ENCODE measurements at regions not wholly inside any gene's neighbourhood (a gene's known extent, or its start where the extent isn't known, plus 50 kb on each side); places are given as distances from the start of the nearest gene placed in this dataset.

DNA sequence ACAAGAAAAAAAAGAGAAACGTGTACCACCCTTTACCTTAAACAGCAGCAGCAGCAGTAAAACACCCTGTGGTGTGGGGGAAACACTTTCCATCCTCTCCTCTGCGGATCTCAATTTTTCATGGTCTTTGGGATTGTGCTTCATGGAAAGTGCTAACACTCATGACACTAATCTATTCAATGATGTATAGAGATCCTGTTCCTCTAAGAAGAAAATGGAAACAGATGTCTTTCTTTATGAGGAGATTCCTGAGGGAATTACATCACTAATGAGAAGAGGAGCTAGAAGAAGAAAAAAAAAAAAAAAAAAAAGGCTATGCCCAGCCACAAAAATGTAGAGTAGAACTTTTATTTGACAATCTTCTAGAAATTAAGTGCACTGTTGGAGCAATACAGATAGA lies 62.9 kb upstream of the NDST3 start:
- no peak overlapping the region for H3K27ac ChIP-seq
- no peaks in the 10 kb centered on the region for H3K4me1 ChIP-seq
- 47 to 49% methylated on average over 2 of the region's 2 CpGs for WGBS, 2 donors
- ATAC-seq (ENCODE audit: low FRiP score in 2 of 2) (no peak), DNase-seq (no peak)
- H3K36me3 ChIP-seq, result no peaks in the 10 kb centered on the region
- TF ChIP-seq POLR2A (IDR thresholded peaks at IDR 0.05) (no peak), EP300 (IDR thresholded peaks at IDR 0.05) (no peak), POLR2AphosphoS5 (IDR thresholded peaks at IDR 0.05) (no peak)
- TF ChIP-seq, protein P1, sequence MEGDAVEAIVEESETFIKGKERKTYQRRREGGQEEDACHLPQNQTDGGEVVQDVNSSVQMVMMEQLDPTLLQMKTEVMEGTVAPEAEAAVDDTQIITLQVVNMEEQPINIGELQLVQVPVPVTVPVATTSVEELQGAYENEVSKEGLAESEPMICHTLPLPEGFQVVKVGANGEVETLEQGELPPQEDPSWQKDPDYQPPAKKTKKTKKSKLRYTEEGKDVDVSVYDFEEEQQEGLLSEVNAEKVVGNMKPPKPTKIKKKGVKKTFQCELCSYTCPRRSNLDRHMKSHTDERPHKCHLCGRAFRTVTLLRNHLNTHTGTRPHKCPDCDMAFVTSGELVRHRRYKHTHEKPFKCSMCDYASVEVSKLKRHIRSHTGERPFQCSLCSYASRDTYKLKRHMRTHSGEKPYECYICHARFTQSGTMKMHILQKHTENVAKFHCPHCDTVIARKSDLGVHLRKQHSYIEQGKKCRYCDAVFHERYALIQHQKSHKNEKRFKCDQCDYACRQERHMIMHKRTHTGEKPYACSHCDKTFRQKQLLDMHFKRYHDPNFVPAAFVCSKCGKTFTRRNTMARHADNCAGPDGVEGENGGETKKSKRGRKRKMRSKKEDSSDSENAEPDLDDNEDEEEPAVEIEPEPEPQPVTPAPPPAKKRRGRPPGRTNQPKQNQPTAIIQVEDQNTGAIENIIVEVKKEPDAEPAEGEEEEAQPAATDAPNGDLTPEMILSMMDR (IDR thresholded peaks at IDR 0.05), result no peak
- no peak overlapping the region for H3K4me3 ChIP-seq
- H3K27me3 ChIP-seq, result no peaks in the 10 kb centered on the region
- H3K9me3 ChIP-seq, result no peaks in the 10 kb centered on the region

GRCh38 chr4:117983541-117984365 lies 50.5 kb upstream of the NDST3 start:
- Histone ChIP-seq H3K27me3 (no peaks in the 10 kb centered on the region), H3K27ac (no peak overlapping the region), H3K4me1 (no peaks in the 10 kb centered on the region), H3K9me3 (no peaks in the 10 kb centered on the region), H3K36me3 (no peaks in the 10 kb centered on the region), H3K4me3 (no peak overlapping the region)
- 57 to 59% methylated on average over 5 of the region's 5 CpGs for WGBS, 2 donors
- no peak for ATAC-seq (ENCODE audit: low FRiP score in 2 of 2)
- DNase-seq, result no peak
- TF ChIP-seq POLR2A (IDR thresholded peaks at IDR 0.05) (no peak), POLR2AphosphoS5 (IDR thresholded peaks at IDR 0.05) (no peak), EP300 (IDR thresholded peaks at IDR 0.05) (no peak)
- TF ChIP-seq, protein P1 (IDR thresholded peaks at IDR 0.05), result no peak

DNA sequence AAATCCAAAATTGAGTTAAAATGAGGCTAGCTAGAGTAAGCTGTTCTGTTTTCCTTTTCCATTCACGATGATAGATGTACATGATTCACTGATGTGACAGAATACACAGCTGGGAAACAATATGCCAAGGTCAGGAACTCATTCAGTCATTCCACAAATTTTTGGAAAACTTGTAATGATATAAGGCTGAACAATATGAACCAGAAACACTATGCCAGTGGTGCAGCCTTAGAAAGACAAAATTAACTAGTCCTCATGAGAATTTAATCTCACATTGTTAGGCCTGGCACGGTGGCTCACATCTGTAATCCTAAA lies 50.0 kb upstream of the NDST3 start:
- ATAC-seq (ENCODE audit: low FRiP score in 2 of 2), result no peak
- TF ChIP-seq, protein P1 (IDR thresholded peaks at IDR 0.05), result no peak
- no peak for TF ChIP-seq POLR2A (IDR thresholded peaks at IDR 0.05)
- TF ChIP-seq EP300 (IDR thresholded peaks at IDR 0.05), result no peak
- no peak for TF ChIP-seq POLR2AphosphoS5 (IDR thresholded peaks at IDR 0.05)
- Histone ChIP-seq H3K36me3 (no peaks in the 10 kb centered on the region), H3K4me3 (no peak overlapping the region), H3K4me1 (no peaks in the 10 kb centered on the region), H3K9me3 (no peaks in the 10 kb centered on the region), H3K27me3 (no peaks in the 10 kb centered on the region), H3K27ac (no peak overlapping the region)
- DNase-seq, result no peak
- 80 to 94% methylated on average over 2 of the region's 2 CpGs for WGBS, 2 donors

Small RNAs in the stretch of these regions (small RNA-seq; reads per million reads assigned to genes)
- gene AC107399.1, result 0 reads per million in 4 donors
